ENCODE measurements at regions not wholly inside any gene's neighbourhood (a gene's known extent, or its start where the extent isn't known, plus 50 kb on each side); places are given as distances from the start of the nearest gene placed in this dataset.
"Not testable (repeated sequence)": the region's sequence is repeated elsewhere in the genome, so short reads cannot be mapped to it uniquely, and the experiment has no call there.

DNA sequence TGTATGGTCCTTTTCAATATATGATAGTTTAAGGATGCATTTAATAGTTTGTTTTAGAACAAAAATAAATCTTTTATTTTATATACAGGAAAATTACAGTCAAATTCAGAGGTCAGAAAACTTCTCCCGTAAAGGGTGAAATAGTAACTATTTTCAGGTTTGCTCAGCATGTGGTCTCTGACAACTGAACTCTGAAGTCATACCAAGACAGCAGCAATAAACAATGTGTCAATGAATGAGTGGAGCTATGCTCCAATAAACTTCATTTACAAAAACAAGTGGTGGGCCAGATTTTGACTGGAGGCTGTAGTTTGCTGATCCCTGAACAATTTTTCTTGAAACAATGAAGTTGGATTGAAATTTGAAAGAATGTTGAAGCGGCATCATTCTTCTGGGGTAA is 123.6 kb downstream of the ZNF248 start:
- no peak overlapping the region for H3K4me3 Mint-ChIP-seq (ENCODE audit: low read depth)
- no peaks in the 10 kb centered on the region for H3K36me3 Mint-ChIP-seq (ENCODE audit: low read depth)
- peaks cover 7% of the 10 kb centered on the region for H3K4me1 Mint-ChIP-seq (ENCODE audit: low read depth)
- no peaks in the 10 kb centered on the region for H3K27me3 Mint-ChIP-seq (ENCODE audit: low read depth)
- intact Hi-C loops (cut with micrococcal nuclease): no loop called here
- no peak for DNase-seq (ENCODE audit: low spot score)
- peaks cover 23% of the 10 kb centered on the region for H3K9me3 Mint-ChIP-seq
- H3K27ac Mint-ChIP-seq: peak overlapping the region; percentile 74

DNA sequence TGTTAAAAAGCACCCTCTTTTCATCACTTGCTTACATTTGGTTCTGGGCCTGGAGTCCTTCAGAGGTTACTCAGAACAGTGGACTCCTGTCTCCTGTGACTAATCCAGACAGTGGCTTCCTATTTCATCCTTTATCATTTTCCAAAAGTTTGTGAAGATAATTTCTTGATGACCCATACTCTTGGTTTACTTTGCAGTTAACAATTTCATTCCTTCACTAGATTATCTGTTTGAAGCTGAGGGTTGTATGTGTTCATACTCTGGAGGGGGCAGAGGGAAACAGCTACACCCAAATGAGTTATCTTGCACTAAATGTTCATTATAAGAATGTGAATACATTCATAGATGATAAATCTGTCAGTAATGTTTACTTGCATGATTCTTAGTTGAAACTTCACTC is 124.7 kb downstream of the ZNF248 start:
- no peak overlapping the region for H3K4me3 Mint-ChIP-seq (ENCODE audit: low read depth)
- H3K27ac Mint-ChIP-seq: no peak overlapping the region
- intact Hi-C loops (cut with micrococcal nuclease): no loop called here
- peaks cover 7% of the 10 kb centered on the region for H3K4me1 Mint-ChIP-seq (ENCODE audit: low read depth)
- no peak for DNase-seq (ENCODE audit: low spot score)
- H3K9me3 Mint-ChIP-seq: peaks cover 15% of the 10 kb centered on the region
- H3K36me3 Mint-ChIP-seq (ENCODE audit: low read depth): no peaks in the 10 kb centered on the region
- H3K27me3 Mint-ChIP-seq (ENCODE audit: low read depth): no peaks in the 10 kb centered on the region

DNA sequence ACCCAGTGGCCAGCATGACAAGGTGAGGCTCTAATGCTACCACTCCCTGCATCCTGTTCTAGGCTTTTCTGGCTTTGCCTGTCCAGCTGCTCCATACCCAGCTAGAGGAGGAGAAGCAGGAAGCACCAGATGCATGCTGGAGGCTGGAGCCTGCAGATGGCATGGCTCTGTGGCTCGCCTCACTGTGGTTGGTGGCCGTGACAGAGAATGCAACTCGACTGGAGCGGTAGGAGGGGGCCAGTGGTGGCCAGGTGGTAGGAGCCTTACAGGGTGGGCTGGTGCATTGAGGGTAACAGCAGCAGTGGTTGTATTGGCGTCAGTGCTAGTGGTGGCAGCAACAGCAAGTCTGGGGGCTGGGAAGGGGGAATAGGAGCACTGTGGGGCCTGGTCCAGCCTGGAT is 128.6 kb downstream of the ZNF248 start:
- intact Hi-C loops (cut with micrococcal nuclease): no loop called here
- no peaks in the 10 kb centered on the region for H3K27me3 Mint-ChIP-seq (ENCODE audit: low read depth)
- H3K4me3 Mint-ChIP-seq (ENCODE audit: low read depth): no peak overlapping the region
- H3K36me3 Mint-ChIP-seq (ENCODE audit: low read depth): no peaks in the 10 kb centered on the region
- no peak for DNase-seq (ENCODE audit: low spot score)
- H3K27ac Mint-ChIP-seq: no peak overlapping the region
- H3K4me1 Mint-ChIP-seq (ENCODE audit: low read depth): peaks cover under 1% of the 10 kb centered on the region
- peaks cover 4% of the 10 kb centered on the region for H3K9me3 Mint-ChIP-seq

DNA sequence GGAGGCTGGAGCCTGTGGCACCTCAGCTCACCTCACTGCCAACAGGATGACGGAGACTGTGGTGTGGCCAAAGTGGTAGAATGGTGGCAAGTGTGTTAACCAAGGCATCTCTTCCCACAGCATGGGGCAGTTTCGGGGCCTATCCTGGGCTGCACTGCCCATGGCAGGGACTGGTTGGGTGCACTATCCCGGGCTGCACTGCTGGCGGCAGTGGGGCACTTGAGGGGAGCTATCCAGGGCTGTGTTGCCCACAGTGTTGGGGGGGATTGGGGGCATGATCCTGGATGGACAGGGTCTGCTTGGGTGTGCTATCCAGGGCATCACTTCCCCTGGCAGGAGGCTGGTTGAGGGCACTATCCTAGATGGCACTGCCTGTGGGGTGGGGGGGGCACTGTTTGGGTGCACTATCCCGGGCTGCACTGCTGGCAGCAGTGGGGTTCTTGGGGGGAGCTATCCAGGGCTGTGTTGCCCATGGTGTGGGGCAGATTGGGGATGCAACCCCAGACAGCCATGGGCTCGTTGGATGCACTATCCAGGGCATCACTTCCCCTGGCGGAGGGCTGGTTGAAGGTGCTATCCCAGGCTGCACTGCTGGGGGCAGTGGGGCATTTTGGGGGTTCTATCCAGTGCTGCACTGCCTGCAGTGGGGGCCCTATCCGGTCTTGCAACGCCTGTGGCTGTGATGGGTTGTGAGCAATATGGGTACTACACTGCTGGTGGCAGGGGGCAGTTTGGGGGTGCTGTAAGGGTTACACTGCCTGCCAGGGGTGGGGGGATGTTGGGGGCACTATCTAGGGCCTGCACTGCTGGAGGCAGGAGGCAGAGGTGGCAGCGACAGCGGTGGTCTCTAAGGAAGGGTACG is 129.7 kb downstream of the ZNF248 start:
- Mint-ChIP-seq H3K27me3 (ENCODE audit: low read depth) (no peaks in the 10 kb centered on the region), H3K4me3 (ENCODE audit: low read depth) (no peak overlapping the region), H3K9me3 (peaks cover 4% of the 10 kb centered on the region), H3K27ac (no peak overlapping the region), H3K4me1 (ENCODE audit: low read depth) (no peaks in the 10 kb centered on the region), H3K36me3 (ENCODE audit: low read depth) (no peaks in the 10 kb centered on the region)
- DNase-seq (ENCODE audit: low spot score): no peak
- intact Hi-C loops (cut with micrococcal nuclease): no loop called here

DNA sequence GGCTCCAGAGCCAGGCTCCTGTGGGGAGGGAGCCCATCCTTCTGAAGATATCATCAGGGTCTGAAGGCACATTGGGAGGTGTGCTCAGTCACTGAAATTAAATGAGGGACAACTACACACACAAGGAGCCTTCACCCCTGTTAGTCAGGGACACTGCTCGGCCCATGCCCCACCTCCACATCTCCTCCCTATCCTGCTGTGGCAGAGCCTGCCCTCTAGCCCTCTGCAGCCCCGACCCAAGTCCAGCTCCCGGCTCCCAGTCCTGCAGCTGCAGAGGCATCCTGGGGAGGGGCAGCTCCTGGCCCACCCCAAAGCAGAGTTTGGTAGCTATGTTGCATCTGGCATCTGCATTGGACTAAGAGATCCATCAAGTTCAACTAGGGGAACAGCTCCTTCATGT is 136.3 kb downstream of the ZNF248 start:
- Mint-ChIP-seq H3K9me3 (peaks cover 22% of the 10 kb centered on the region), H3K4me1 (ENCODE audit: low read depth) (no peaks in the 10 kb centered on the region), H3K4me3 (ENCODE audit: low read depth) (no peak overlapping the region), H3K27ac (no peak overlapping the region), H3K36me3 (ENCODE audit: low read depth) (no peaks in the 10 kb centered on the region), H3K27me3 (ENCODE audit: low read depth) (no peaks in the 10 kb centered on the region)
- intact Hi-C loops (cut with micrococcal nuclease): no loop called here
- DNase-seq (ENCODE audit: low spot score): no peak

DNA sequence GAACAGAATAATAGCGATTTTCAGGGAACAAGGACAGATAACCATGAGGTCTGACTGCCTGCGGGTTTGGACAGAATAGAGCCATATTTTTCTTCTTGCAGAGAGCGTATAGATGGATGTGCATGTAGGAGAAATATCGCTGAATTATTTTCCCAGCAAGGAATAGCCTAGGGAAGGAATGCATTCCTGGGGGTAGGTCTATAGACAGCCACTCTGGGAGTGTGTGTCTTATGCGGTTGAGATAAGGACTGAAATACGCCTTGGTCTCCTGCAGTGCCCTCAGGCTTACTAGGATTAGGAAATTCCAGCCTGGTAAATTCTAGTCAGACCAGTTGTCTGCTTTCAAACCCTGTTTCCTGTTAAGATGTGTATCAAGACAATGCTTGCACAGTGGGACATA is 139.3 kb downstream of the ZNF248 start:
- H3K36me3 Mint-ChIP-seq (ENCODE audit: low read depth); intact Hi-C loops (cut with micrococcal nuclease); H3K4me3 Mint-ChIP-seq (ENCODE audit: low read depth); H3K27ac Mint-ChIP-seq; H3K4me1 Mint-ChIP-seq (ENCODE audit: low read depth); H3K27me3 Mint-ChIP-seq (ENCODE audit: low read depth); DNase-seq (ENCODE audit: low spot score): not testable (repeated sequence)
- H3K9me3 Mint-ChIP-seq: peaks cover 28% of the 10 kb centered on the region

DNA sequence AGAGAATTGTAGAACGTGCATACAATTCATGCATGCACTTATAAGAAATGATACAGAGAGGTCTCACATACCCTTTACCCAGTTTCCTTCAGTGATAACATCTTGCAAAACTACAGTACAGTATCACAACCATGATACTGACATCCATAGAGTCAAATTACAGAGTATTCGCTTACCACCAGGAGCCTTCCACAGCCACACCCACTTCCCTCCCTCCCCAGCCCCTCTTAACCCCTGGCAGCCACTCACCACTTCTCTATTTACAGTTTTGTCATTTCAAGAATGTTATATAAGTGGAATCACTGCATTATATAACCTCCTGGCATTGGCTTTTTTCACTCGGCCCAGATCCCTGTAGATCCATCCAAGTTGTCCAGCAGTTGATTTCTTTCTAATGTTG is 143.8 kb downstream of the ZNF248 start:
- Mint-ChIP-seq H3K4me1 (ENCODE audit: low read depth) (no peaks in the 10 kb centered on the region), H3K9me3 (peaks cover 20% of the 10 kb centered on the region), H3K36me3 (ENCODE audit: low read depth) (no peaks in the 10 kb centered on the region), H3K27me3 (ENCODE audit: low read depth) (no peaks in the 10 kb centered on the region), H3K27ac (no peak overlapping the region), H3K4me3 (ENCODE audit: low read depth) (no peak overlapping the region)
- DNase-seq (ENCODE audit: low spot score): no peak
- intact Hi-C loops (cut with micrococcal nuclease): no loop called here

DNA sequence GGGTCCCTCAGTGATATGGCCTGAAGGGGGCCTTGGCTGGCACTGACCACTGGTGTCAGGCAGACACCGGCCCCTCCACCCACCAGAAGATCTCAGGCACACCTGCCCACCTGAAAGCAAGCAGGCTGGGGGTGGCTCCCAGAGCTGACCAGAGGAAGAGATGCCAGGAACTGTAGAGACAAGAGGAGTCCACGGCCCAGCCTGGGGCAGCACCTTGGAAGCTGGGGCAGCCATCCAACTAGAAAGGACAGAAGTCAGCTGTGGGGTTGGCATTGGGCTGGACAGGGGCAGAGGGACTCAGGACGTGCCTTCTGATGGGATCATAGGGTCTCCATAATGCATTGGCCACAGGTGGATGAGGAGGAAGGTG is 144.3 kb downstream of the ZNF248 start:
- Mint-ChIP-seq H3K4me1 (ENCODE audit: low read depth) (no peaks in the 10 kb centered on the region), H3K4me3 (ENCODE audit: low read depth) (no peak overlapping the region), H3K9me3 (peaks cover 16% of the 10 kb centered on the region), H3K27me3 (ENCODE audit: low read depth) (no peaks in the 10 kb centered on the region), H3K27ac (no peak overlapping the region), H3K36me3 (ENCODE audit: low read depth) (no peaks in the 10 kb centered on the region)
- DNase-seq (ENCODE audit: low spot score): no peak
- intact Hi-C loops (cut with micrococcal nuclease): no loop called here

DNA sequence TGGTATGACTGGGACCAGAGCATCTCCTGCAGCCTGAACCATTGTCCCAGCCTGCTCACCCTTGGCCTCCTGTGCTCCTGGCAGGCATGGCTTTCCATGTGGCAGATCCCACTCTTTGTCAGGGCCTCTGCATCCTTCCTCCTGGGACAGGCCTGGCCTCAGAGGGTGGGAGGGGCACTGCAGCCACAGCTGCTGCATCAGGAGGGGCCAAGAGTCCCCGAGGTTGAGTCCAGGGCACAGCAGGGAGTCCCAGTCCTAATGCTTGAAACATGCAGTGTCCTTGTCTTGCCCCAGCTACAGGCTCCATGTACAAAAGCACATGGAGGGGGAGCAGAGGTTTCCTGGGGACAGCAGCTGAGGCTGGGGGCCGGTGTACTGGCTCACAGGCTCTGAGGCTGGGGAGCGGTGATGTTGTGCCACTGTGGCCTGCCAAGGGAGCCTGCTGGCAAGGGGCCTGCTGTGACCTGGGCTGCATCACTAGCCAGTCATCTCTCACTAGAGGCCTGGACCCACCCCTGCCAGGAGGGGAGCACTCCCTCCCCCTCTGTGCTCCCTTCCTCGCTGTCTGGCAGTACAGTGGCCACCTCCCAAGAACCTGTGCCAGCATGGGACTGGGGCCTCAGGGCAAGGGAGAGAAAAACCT is 144.8 kb downstream of the ZNF248 start:
- Mint-ChIP-seq H3K36me3 (ENCODE audit: low read depth) (no peaks in the 10 kb centered on the region), H3K27me3 (ENCODE audit: low read depth) (no peaks in the 10 kb centered on the region), H3K4me3 (ENCODE audit: low read depth) (no peak overlapping the region), H3K4me1 (ENCODE audit: low read depth) (no peaks in the 10 kb centered on the region), H3K9me3 (peaks cover 20% of the 10 kb centered on the region), H3K27ac (no peak overlapping the region)
- intact Hi-C loops (cut with micrococcal nuclease): no loop called here
- no peak for DNase-seq (ENCODE audit: low spot score)

DNA sequence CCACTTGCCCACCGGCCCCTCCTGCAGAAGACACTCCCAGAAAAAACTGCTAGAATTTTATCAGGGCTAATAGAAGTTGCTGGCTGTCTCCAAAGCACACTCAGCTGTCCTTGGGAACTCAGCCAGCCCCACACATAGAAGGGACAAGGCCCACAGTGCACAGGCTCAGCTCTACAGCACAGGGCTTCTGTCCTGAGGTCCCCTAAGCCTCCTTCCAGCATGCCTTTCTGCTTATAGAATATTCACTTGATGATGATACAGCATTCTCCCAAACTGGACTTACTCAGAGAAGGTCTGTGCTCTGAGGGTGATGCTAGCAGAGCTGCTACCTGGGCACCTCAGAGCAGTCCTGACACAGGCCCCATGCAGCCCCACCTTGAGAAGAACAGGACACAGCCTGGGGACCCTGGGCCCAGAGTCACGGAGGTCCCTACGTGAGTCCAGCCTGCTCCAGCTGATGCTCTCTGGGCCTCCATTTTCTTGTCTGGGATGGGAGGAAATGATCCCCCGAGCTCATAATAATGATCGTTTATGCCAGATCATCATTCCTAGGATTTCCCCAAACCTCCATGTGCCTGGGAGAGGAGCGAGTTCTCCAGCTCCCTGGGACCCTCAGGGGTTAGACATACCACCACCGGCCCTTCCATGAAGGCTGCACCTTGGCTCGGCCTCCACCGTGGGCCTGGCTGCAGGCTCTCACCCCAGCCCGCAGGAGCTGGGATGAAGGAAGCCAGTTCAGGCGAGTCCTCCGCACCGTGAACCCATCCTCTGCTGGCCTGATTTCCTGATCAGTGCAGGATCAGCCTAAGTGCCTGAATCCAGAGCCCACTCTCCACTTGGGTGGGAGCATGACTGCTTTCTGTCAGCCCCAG is 145.6 kb downstream of the ZNF248 start:
- Mint-ChIP-seq H3K36me3 (ENCODE audit: low read depth) (no peaks in the 10 kb centered on the region), H3K27me3 (ENCODE audit: low read depth) (no peaks in the 10 kb centered on the region), H3K4me1 (ENCODE audit: low read depth) (no peaks in the 10 kb centered on the region), H3K9me3 (peaks cover 19% of the 10 kb centered on the region), H3K27ac (no peak overlapping the region), H3K4me3 (ENCODE audit: low read depth) (no peak overlapping the region)
- DNase-seq (ENCODE audit: low spot score): no peak
- intact Hi-C loops (cut with micrococcal nuclease): no loop called here

DNA sequence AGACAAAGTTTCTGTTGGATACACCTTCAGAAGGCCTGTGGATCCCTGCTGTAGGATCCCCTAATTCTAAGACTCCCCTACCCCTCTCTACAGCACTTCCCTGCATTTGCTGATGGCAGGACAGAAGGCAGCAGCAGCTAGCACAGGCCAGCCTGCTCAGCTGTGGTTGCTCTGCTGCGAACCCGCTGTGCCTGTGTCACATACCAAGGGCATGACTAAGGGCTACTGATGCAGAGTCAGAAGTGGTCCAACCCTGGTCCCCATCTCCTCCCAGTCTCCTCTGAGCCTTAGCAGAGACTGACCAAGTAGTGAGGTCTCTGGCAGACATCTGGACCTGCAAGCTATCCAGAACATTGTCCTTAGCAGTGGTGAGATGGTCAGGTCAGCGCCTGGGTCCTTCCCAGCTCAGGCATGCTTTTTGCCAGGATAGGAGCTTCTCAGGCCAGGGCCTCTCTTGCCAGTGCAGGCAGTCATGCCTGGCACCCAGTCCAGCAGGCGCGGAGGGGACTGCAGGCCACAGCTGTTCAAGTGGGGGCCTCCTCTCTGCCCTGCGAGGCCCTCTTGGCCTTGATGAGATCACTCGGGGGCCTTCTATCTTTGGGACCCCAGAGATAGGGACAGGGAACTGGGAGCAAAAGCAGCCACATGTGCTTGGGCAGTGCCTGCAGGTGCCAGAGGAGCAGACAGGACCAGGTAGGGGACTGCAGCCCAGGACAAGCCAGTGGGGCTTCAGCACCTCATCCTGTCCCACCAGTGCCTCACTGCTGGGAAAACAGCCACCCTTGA is 146.4 kb downstream of the ZNF248 start:
- Mint-ChIP-seq H3K4me3 (ENCODE audit: low read depth) (no peak overlapping the region), H3K4me1 (ENCODE audit: low read depth) (no peaks in the 10 kb centered on the region), H3K27me3 (ENCODE audit: low read depth) (no peaks in the 10 kb centered on the region), H3K36me3 (ENCODE audit: low read depth) (no peaks in the 10 kb centered on the region), H3K9me3 (peaks cover 19% of the 10 kb centered on the region), H3K27ac (no peak overlapping the region)
- intact Hi-C loops (cut with micrococcal nuclease): no loop called here
- no peak for DNase-seq (ENCODE audit: low spot score)

DNA sequence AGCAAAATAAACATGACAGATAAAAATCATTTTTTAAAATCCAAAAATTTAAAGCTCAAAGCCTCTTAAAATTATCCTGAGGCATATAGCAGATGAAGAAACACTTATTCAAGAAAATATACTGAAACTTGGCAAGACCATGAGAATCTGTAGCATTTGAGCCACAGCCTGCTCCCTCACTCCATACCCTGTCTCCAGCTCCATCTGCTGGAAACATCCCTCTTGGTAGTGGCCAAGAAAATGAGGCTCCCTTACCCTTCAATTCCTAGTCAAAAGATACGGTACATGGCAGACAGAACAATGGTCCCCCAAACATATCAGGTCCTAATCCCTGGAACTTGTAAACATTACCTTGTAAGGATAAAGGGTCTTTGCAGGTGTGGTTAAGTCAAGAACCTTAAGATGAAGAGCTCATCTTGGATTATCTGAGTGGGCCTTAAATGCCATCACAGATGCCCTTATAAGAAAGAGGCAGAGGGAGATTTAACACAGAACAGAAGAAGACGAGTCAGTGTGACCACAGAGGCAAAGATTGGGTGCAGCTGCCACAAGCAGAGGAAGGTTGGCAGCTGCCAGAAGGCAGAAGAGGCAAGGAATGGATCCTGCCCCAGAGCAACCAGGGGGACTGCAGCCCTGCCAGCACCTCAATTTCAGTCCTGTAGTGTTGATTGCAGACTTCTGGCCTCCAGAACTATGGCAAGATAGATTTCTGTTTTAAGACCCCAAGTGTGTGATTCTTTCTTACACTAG is 149.4 kb downstream of the ZNF248 start:
- H3K4me3 Mint-ChIP-seq (ENCODE audit: low read depth): no peak overlapping the region

More for the DNA sequence above, 149.4 kb downstream of the ZNF248 start:
- Mint-ChIP-seq H3K27me3 (ENCODE audit: low read depth) (no peaks in the 10 kb centered on the region), H3K36me3 (ENCODE audit: low read depth) (no peaks in the 10 kb centered on the region), H3K27ac (no peak overlapping the region), H3K4me1 (ENCODE audit: low read depth) (no peaks in the 10 kb centered on the region), H3K9me3 (peaks cover 18% of the 10 kb centered on the region)
- intact Hi-C loops (cut with micrococcal nuclease): no loop called here
- no peak for DNase-seq (ENCODE audit: low spot score)
